ENCODE measurements at regions not wholly inside any gene's neighbourhood (a gene's known extent, or its start where the extent isn't known, plus 50 kb on each side); places are given as distances from the start of the nearest gene placed in this dataset.
"Not testable (repeated sequence)": the region's sequence is repeated elsewhere in the genome, so short reads cannot be mapped to it uniquely, and the experiment has no call there.

GRCh38 chr7:157476654-157477549, 140.1 kb downstream of the DNAJB6 start:
- DNase-seq = no peak
- Mint-ChIP-seq H3K4me3 (no peak overlapping the region), H3K36me3 (peaks cover 45% of the 10 kb centered on the region), H3K27me3 (peaks cover 9% of the 10 kb centered on the region), H3K27ac (peak overlapping the region; percentile 88), H3K4me1 (peaks cover 60% of the 10 kb centered on the region), H3K9me3 (peaks cover 42% of the 10 kb centered on the region)
- CTCF ChIA-PET = no interaction called here

- CTCF ChIA-PET = no interaction called here
Measured at GRCh38 chr7:157477550-157478212, 140.9 kb downstream of the DNAJB6 start.

GRCh38 chr7:157478611-157479010, 141.8 kb downstream of the DNAJB6 start:
- peak overlapping the region; percentile 88 for H3K27ac Mint-ChIP-seq
- H3K36me3 Mint-ChIP-seq = peaks cover 32% of the 10 kb centered on the region
- peaks cover 29% of the 10 kb centered on the region for H3K9me3 Mint-ChIP-seq
- DNase-seq, H3K27me3 Mint-ChIP-seq, H3K4me3 Mint-ChIP-seq, CTCF ChIA-PET: not testable (repeated sequence)
- peaks cover 44% of the 10 kb centered on the region for H3K4me1 Mint-ChIP-seq

More at GRCh38 chr7:157477550-157478212, 140.9 kb downstream of the DNAJB6 start:
- peaks cover 41% of the 10 kb centered on the region for H3K36me3 Mint-ChIP-seq
- H3K4me3 Mint-ChIP-seq = peak overlapping the region; percentile 35
- peaks cover 5% of the 10 kb centered on the region for H3K27me3 Mint-ChIP-seq
- H3K27ac Mint-ChIP-seq = peak overlapping the region; percentile 88
- DNase-seq = peak; percentile 52
- peaks cover 37% of the 10 kb centered on the region for H3K9me3 Mint-ChIP-seq
- H3K4me1 Mint-ChIP-seq = peaks cover 52% of the 10 kb centered on the region

- Mint-ChIP-seq H3K36me3 (peaks cover 27% of the 10 kb centered on the region), H3K9me3 (peaks cover 25% of the 10 kb centered on the region), H3K27ac (peak overlapping the region; percentile 88), H3K27me3 (peaks cover 6% of the 10 kb centered on the region), H3K4me1 (peaks cover 43% of the 10 kb centered on the region), H3K4me3 (no peak overlapping the region)
- CTCF ChIA-PET = no interaction called here
- no peak for DNase-seq
Measured at GRCh38 chr7:157479326-157479725, 142.5 kb downstream of the DNAJB6 start.

- DNase-seq = no peak
- CTCF ChIA-PET = no interaction called here
Measured at GRCh38 chr7:157480371-157481050, 143.7 kb downstream of the DNAJB6 start.

GRCh38 chr7:157481389-157481788, 144.6 kb downstream of the DNAJB6 start:
- H3K27ac Mint-ChIP-seq = no peak overlapping the region
- H3K27me3 Mint-ChIP-seq = peaks cover 15% of the 10 kb centered on the region
- H3K9me3 Mint-ChIP-seq = peaks cover 9% of the 10 kb centered on the region
- H3K4me3 Mint-ChIP-seq = no peak overlapping the region
- CTCF ChIA-PET = no interaction called here
- H3K4me1 Mint-ChIP-seq = peaks cover 41% of the 10 kb centered on the region
- H3K36me3 Mint-ChIP-seq = peaks cover 11% of the 10 kb centered on the region
- no peak for DNase-seq

More at GRCh38 chr7:157480371-157481050, 143.7 kb downstream of the DNAJB6 start:
- Mint-ChIP-seq H3K4me1 (peaks cover 48% of the 10 kb centered on the region), H3K27me3 (peaks cover 18% of the 10 kb centered on the region), H3K9me3 (peaks cover 17% of the 10 kb centered on the region), H3K27ac (no peak overlapping the region), H3K4me3 (no peak overlapping the region), H3K36me3 (peaks cover 19% of the 10 kb centered on the region)

GRCh38 chr7:157482025-157482424, 145.2 kb downstream of the DNAJB6 start:
- peaks cover 8% of the 10 kb centered on the region for H3K36me3 Mint-ChIP-seq

GRCh38 chr7:157482517-157483087, 145.8 kb downstream of the DNAJB6 start:
- H3K4me3 Mint-ChIP-seq = no peak overlapping the region
- peaks cover 4% of the 10 kb centered on the region for H3K9me3 Mint-ChIP-seq
- H3K4me1 Mint-ChIP-seq = peaks cover 37% of the 10 kb centered on the region
- peaks cover 23% of the 10 kb centered on the region for H3K27me3 Mint-ChIP-seq
- peaks cover 6% of the 10 kb centered on the region for H3K36me3 Mint-ChIP-seq
- no peak for DNase-seq
- CTCF ChIA-PET = no interaction called here
- H3K27ac Mint-ChIP-seq = no peak overlapping the region

More at GRCh38 chr7:157482025-157482424, 145.2 kb downstream of the DNAJB6 start:
- H3K4me1 Mint-ChIP-seq = peaks cover 39% of the 10 kb centered on the region
- no peak overlapping the region for H3K4me3 Mint-ChIP-seq
- no peak for DNase-seq
- CTCF ChIA-PET = no interaction called here
- H3K27ac Mint-ChIP-seq = no peak overlapping the region
- H3K9me3 Mint-ChIP-seq = peaks cover 7% of the 10 kb centered on the region
- H3K27me3 Mint-ChIP-seq = peaks cover 18% of the 10 kb centered on the region

GRCh38 chr7:157483515-157483914, 146.7 kb downstream of the DNAJB6 start:
- CTCF ChIA-PET = no interaction called here
- no peak overlapping the region for H3K27ac Mint-ChIP-seq

GRCh38 chr7:157483971-157484410, 147.2 kb downstream of the DNAJB6 start:
- DNase-seq = no peak
- CTCF ChIA-PET = no interaction called here
- no peak overlapping the region for H3K4me3 Mint-ChIP-seq

More at GRCh38 chr7:157483515-157483914, 146.7 kb downstream of the DNAJB6 start:
- Mint-ChIP-seq H3K27me3 (peaks cover 23% of the 10 kb centered on the region), H3K36me3 (peaks cover 2% of the 10 kb centered on the region), H3K4me1 (peaks cover 33% of the 10 kb centered on the region), H3K9me3 (peaks cover 2% of the 10 kb centered on the region), H3K4me3 (no peak overlapping the region)
- DNase-seq = no peak

GRCh38 chr7:157484411-157485081, 147.7 kb downstream of the DNAJB6 start:
- Mint-ChIP-seq H3K4me1 (peaks cover 30% of the 10 kb centered on the region), H3K9me3 (no peaks in the 10 kb centered on the region), H3K27ac (no peak overlapping the region), H3K27me3 (peaks cover 23% of the 10 kb centered on the region), H3K36me3 (peaks cover 2% of the 10 kb centered on the region), H3K4me3 (no peak overlapping the region)
- CTCF ChIA-PET = no interaction called here
- DNase-seq = no peak

More at GRCh38 chr7:157483971-157484410, 147.2 kb downstream of the DNAJB6 start:
- Mint-ChIP-seq H3K9me3 (no peaks in the 10 kb centered on the region), H3K4me1 (peaks cover 31% of the 10 kb centered on the region), H3K36me3 (peaks cover 2% of the 10 kb centered on the region), H3K27ac (no peak overlapping the region), H3K27me3 (peaks cover 23% of the 10 kb centered on the region)

GRCh38 chr7:157485361-157485831, 148.6 kb downstream of the DNAJB6 start:
- H3K4me1 Mint-ChIP-seq = peaks cover 39% of the 10 kb centered on the region
- peaks cover 3% of the 10 kb centered on the region for H3K9me3 Mint-ChIP-seq
- no peak overlapping the region for H3K4me3 Mint-ChIP-seq
- H3K36me3 Mint-ChIP-seq = peaks cover 2% of the 10 kb centered on the region
- CTCF ChIA-PET = no interaction called here
- H3K27me3 Mint-ChIP-seq = peaks cover 23% of the 10 kb centered on the region
- DNase-seq = peak; percentile 39
- peak overlapping the region; percentile 73 for H3K27ac Mint-ChIP-seq

- peaks cover 8% of the 10 kb centered on the region for H3K36me3 Mint-ChIP-seq
- H3K4me3 Mint-ChIP-seq = no peak overlapping the region
- CTCF ChIA-PET = interaction anchor here (0.6 kb wide), 1 partner anchor 54 kb away, joined by 3 read pairs; no protein-coding TSS in a partner anchor
- H3K27ac Mint-ChIP-seq = no peak overlapping the region
- H3K9me3 Mint-ChIP-seq = peaks cover 9% of the 10 kb centered on the region
- peaks cover 23% of the 10 kb centered on the region for H3K27me3 Mint-ChIP-seq
- H3K4me1 Mint-ChIP-seq = peaks cover 47% of the 10 kb centered on the region
- DNase-seq = no peak
Measured at GRCh38 chr7:157486007-157486755, 149.4 kb downstream of the DNAJB6 start.
